ENCODE measurements at regions not wholly inside any gene's neighbourhood (a gene's known extent, or its start where the extent isn't known, plus 50 kb on each side); places are given as distances from the start of the nearest gene placed in this dataset.

GRCh38 chr4:132797856-132798255, 351.2 kb upstream of the PCDH10 start:
- no peak overlapping the region for H3K4me2 ChIP-seq (ENCODE audit: insufficient read depth, insufficient read length, low read length)
- H2AFZ ChIP-seq (ENCODE audit: low read length): no peak overlapping the region
- Mint-ChIP-seq H3K27me3 (ENCODE audit: low read depth) (no peaks in the 10 kb centered on the region), H3K4me3 (no peak overlapping the region), H3K4me1 (peaks cover 4 to 5% of the 10 kb centered on the region in 2 experiments), H3K9me3 (no peaks in the 10 kb centered on the region), H3K27ac (no peak overlapping the region), H3K36me3 (ENCODE audit: insufficient read depth in 1 of 3, low read depth in 3 of 3) (no peaks in the 10 kb centered on the region)
- H4K91ac ChIP-seq (ENCODE audit: insufficient read length, low read depth, low read length): no peak overlapping the region
- H3T11ph ChIP-seq (ENCODE audit: low read length): no peak overlapping the region
- H2AK5ac ChIP-seq (ENCODE audit: insufficient read length, low read length): no peak overlapping the region
- no peaks in the 10 kb centered on the region for H3K9me3 ChIP-seq (ENCODE audit: control insufficient read depth, low read depth, low read length)
- H3K27ac ChIP-seq (ENCODE audit: insufficient read length, low read depth, low read length): no peak overlapping the region
- H2BK15ac ChIP-seq (ENCODE audit: low read depth, low read length): no peak overlapping the region
- no peaks in the 10 kb centered on the region for H3K79me1 ChIP-seq (ENCODE audit: insufficient read depth, low read depth, low read length, poor library complexity, severe bottlenecking)
- H4K8ac ChIP-seq (replicated peaks; ENCODE audit: insufficient read length, low read depth, low read length): no peak overlapping the region
- H4K20me1 ChIP-seq (ENCODE audit: control insufficient read depth, insufficient read depth, insufficient read length): no peaks in the 10 kb centered on the region
- H3K23ac ChIP-seq (ENCODE audit: insufficient read length, low read depth, low read length): no peak overlapping the region
- no peak for TF ChIP-seq CTCF (conservative IDR thresholded peaks at IDR 0.05)
- DNase-seq: no peak
- no peak overlapping the region for H3K4ac ChIP-seq (ENCODE audit: low read depth, low read length)
- WGBS (ENCODE audit: extremely low coverage, insufficient read length, low lambda C conversion rate): no CpG with 5 or more reads among the region's 1 CpG
- no peak overlapping the region for H3K9ac ChIP-seq (ENCODE audit: extremely low read depth, insufficient read length, low read length)
- H3K14ac ChIP-seq (ENCODE audit: insufficient read depth, low read length): no peak overlapping the region
- H3K56ac ChIP-seq (ENCODE audit: insufficient read length, low read depth, low read length): no peak overlapping the region
- H4K5ac ChIP-seq (ENCODE audit: insufficient read length, low read depth, low read length): no peak overlapping the region
- H3K27me3 ChIP-seq (ENCODE audit: insufficient read depth, low read length): no peaks in the 10 kb centered on the region
- H2BK5ac ChIP-seq (ENCODE audit: insufficient read length, low read length): no peak overlapping the region
- no peak overlapping the region for H2BK20ac ChIP-seq (ENCODE audit: low read depth, low read length, poor library complexity, severe bottlenecking)
- no peaks in the 10 kb centered on the region for H3K4me1 ChIP-seq (ENCODE audit: insufficient read depth, low read length)
- H2BK12ac ChIP-seq (ENCODE audit: insufficient read length, low read depth, low read length): no peak overlapping the region
- no peaks in the 10 kb centered on the region for H3K23me2 ChIP-seq (ENCODE audit: insufficient read length, low read depth, low read length, poor library complexity, severe bottlenecking)
- H3K79me2 ChIP-seq (ENCODE audit: insufficient read depth, low read length): no peaks in the 10 kb centered on the region
- no peak overlapping the region for H2BK120ac ChIP-seq (ENCODE audit: low read depth, low read length, poor library complexity, severe bottlenecking)
- H3K18ac ChIP-seq (ENCODE audit: insufficient read length, low read depth, low read length): no peak overlapping the region
